ENCODE measurements at regions not wholly inside any gene's neighbourhood (a gene's known extent, or its start where the extent isn't known, plus 50 kb on each side); places are given as distances from the start of the nearest gene placed in this dataset.

DNA sequence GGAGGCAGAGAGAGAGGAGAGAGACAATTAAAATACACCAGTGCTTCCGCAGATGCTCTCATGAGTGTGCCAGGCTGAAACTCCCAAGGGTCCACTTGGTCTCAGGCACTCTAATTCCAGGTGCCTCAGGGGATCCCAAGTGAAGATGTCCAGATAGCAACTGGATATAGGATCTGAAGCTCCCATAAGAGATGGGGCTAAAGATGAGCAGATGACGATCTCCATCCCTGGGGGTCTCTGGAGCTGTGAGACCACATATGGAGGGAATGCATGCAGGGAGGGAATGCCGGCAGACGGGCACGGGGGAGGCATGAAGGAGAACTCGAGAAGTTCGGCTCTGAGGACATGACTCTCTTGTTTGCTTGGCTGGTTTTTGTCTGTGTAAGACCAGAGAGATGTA, 223.7 kb upstream of the RAB6C start:
- DNase-seq (ENCODE audit: low read depth): no peak
- no peak overlapping the region for H3K4me3 ChIP-seq (ENCODE audit: low read length)
- TF ChIP-seq CTCF (IDR thresholded peaks at IDR 0.05; ENCODE audit: insufficient read depth, low read depth, low read length, missing control alignments): no peak

DNA sequence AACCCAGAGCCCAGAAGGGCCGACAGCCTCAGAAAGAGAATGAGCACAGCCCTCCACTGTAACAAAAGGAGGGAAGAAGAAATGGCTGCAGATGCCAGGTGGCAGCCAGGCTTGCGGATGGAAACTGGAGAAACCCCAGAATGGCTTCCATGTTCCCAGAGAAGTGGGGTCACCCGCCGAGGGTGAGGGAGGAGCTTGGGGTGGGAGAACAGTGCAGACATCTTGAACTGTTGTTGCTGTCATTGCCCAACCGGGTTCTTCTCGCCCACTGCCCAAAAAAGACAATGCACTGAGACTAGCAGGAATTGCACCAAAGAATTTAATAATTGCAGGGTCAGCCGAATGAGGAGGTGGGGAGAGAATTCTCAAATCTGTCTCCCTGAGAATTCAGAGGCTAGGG, 223.2 kb upstream of the RAB6C start:
- H3K4me3 ChIP-seq (ENCODE audit: low read length): no peak overlapping the region
- DNase-seq (ENCODE audit: low read depth): no peak
- no peak for TF ChIP-seq CTCF (IDR thresholded peaks at IDR 0.05; ENCODE audit: insufficient read depth, low read depth, low read length, missing control alignments)

- no peak for TF ChIP-seq CTCF (IDR thresholded peaks at IDR 0.05; ENCODE audit: insufficient read depth, low read depth, low read length, missing control alignments)
- no peak overlapping the region for H3K4me3 ChIP-seq (ENCODE audit: low read length)
- no peak for DNase-seq (ENCODE audit: low read depth)
These were observed 222.0 kb upstream of the RAB6C start for GRCh38 chr2:129757366-129757914.

DNA sequence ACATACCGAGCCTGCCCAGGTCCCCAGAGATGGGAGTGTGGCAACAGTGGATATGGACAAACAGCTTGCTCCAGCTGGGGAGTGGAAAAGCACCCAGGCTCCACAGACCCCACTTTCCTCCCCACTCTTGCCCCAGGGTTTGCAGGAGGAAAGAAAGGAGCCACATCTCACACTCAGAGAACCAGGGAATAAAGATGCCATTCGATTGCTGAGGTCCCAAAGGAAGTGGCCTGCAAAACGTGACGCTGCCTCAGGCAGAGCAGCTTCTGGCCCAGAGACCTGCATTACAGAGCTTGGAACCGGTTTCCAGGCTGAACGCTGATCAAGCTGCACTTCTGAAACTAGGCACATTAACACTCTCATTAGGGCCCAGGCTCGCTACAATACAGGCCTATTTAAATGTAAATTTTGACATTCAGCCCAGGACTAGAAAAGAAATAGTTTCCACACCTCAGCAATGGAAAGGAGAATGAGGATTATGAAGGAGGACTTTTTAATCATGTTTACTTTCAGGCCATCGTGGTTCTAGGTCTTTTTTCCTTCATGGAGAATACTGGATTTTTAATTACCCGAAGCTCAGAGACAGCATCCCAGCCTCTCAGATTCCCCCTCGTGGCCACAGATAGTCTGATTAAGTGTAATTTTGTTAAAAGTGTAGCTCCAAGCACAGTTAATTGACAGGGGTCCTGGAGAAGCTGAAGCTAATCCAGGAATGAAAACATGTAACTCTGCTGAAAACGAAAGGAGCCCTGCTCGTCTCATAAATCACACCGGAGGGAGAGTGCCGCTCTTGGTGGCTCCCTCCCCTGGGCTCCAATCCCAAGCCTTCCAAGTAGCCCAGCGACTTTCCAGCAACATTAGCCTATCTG, 221.3 kb upstream of the RAB6C start:
- no peak overlapping the region for H3K4me3 ChIP-seq (ENCODE audit: low read length)
- TF ChIP-seq CTCF (IDR thresholded peaks at IDR 0.05; ENCODE audit: insufficient read depth, low read depth, low read length, missing control alignments): no peak
- no peak for DNase-seq (ENCODE audit: low read depth)

DNA sequence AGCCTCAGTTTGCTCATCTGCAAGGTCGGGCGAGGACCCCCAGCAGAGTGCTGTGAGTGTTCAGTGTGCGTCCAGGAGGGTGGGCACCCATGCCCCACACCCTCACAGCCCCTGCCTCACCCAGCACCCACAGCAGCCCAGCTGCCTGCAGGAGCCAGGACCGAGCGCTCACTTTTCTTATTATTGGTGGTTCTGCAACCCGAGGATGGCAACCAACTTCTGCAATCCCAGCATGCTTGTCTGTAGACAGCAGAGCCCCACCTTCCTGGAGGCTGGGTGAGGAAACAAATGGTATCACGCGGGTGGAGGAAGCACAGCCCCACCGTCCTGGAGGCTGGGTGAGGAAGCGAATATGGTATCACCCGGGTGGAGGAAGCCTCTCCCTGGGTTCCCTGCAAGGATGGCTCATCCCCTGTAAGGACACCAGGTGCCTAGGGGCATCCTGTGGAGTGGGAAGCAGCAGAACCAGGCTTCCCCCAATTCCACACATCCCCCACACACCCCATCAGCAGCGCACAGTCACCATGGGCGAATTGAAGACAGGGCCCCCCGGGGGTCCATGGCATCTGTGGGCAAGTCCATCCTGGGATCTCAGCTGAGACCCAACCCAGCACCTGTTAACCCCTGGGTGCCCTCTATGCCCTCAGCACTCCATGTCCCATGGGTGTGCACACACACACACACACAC, 220.5 kb upstream of the RAB6C start:
- no peak for DNase-seq (ENCODE audit: low read depth)
- no peak overlapping the region for H3K4me3 ChIP-seq (ENCODE audit: low read length)
- no peak for TF ChIP-seq CTCF (IDR thresholded peaks at IDR 0.05; ENCODE audit: insufficient read depth, low read depth, low read length, missing control alignments)

GRCh38 chr2:129759472-129760010, 219.9 kb upstream of the RAB6C start:
- no peak for TF ChIP-seq CTCF (IDR thresholded peaks at IDR 0.05; ENCODE audit: insufficient read depth, low read depth, low read length, missing control alignments)
- H3K4me3 ChIP-seq (ENCODE audit: low read length): no peak overlapping the region
- no peak for DNase-seq (ENCODE audit: low read depth)

All from epithelial cell of esophagus (primary cell).